SU-DHL-6 (cell line): ENCODE measurements at regions not wholly inside any gene's neighbourhood (a gene's known extent, or its start where the extent isn't known, plus 50 kb on each side); places are given as distances from the start of the nearest gene placed in this dataset.

Experiments used
- H2AFZ ChIP-seq: fragments of 200-600 bp; sonication (generic); 2 replicates; pipeline ENCODE4 v1.6.1; 2014; ENCODE audit warnings: low read depth, mild to moderate bottlenecking, moderate library complexity, mixed read lengths, antibody characterized with exemption, low read length; ENCODE audit not compliant: severe bottlenecking
- H3F3A ChIP-seq: fragments of 200-600 bp; shearing (Covaris generic); 2 replicates; pipeline ENCODE4 v1.6.0; 2016; ENCODE audit warnings: antibody characterized with exemption, mild to moderate bottlenecking; ENCODE audit not compliant: insufficient read depth
- H3K27ac ChIP-seq: fragments of 200-600 bp; sonication (generic); 2 replicates; pipeline ENCODE4 v1.5.1; 2016; ENCODE audit warnings: low read depth, mild to moderate bottlenecking, low read length, moderate library complexity, mixed read lengths
- H3K27me3 ChIP-seq: fragments of 200-600 bp; sonication (generic), shearing (Covaris generic); 2 replicates; pipeline ENCODE4 v1.6.0; 2014; ENCODE audit warnings: mild to moderate bottlenecking, low read length
- H3K36me3 ChIP-seq: fragments of 200-600 bp; sonication (generic); 2 replicates; pipeline ENCODE4 v1.6.1; 2014; ENCODE audit warnings: mild to moderate bottlenecking, low read length, mixed read lengths
- H3K4me2 ChIP-seq: fragments of 300-600, 200-600 bp; shearing (Covaris generic), sonication (generic); 2 replicates; pipeline ENCODE4 v1.6.0; 2014; ENCODE audit warnings: low read length, low read depth, mild to moderate bottlenecking; ENCODE audit not compliant: poor library complexity, severe bottlenecking
- H3K4me3 ChIP-seq: fragments of 200-600 bp; sonication (generic); 2 replicates; pipeline ENCODE4 v1.5.1; 2014; ENCODE audit warnings: antibody characterized with exemption, low read length, mild to moderate bottlenecking, mixed read lengths; ENCODE audit not compliant: insufficient read depth, poor library complexity, severe bottlenecking
- H3K79me2 ChIP-seq: fragments of 200-600 bp; sonication (generic); 2 replicates; pipeline ENCODE4 v1.6.1; 2014; ENCODE audit warnings: mild to moderate bottlenecking, low read length, moderate library complexity; ENCODE audit not compliant: insufficient read depth
- H3K9ac ChIP-seq: fragments of 200-600 bp; sonication (generic); 2 replicates; pipeline ENCODE4 v1.7.0; 2014; ENCODE audit warnings: mild to moderate bottlenecking, low read length
- H3K9me2 ChIP-seq: fragments of 200-600 bp; sonication (generic); replicated peaks from 2 replicates; pipeline ENCODE4 v1.6.1; 2014; ENCODE audit warnings: low read length; ENCODE audit not compliant: insufficient read depth
- H3K9me3 ChIP-seq: fragments of 200-600 bp; sonication (generic); 2 replicates; pipeline ENCODE4 v1.6.1; 2014; ENCODE audit warnings: low read length, mixed read lengths; ENCODE audit not compliant: insufficient read depth
- H4K20me1 ChIP-seq: fragments of 200-600 bp; sonication (generic); 2 replicates; pipeline ENCODE4 v1.6.1; 2014; ENCODE audit warnings: low read depth, mild to moderate bottlenecking, antibody characterized with exemption, low read length, moderate library complexity, mixed read lengths
- EZH2phosphoT487 ChIP-seq: fragments of 200-600 bp; sonication (generic), shearing (Covaris generic); conservative IDR thresholded peaks from 2 replicates; pipeline ENCODE4 v1.6.1; 2018; ENCODE audit warnings: mild to moderate bottlenecking, antibody characterized with exemption, low read length, moderate library complexity, mixed read lengths
- TF ChIP-seq, protein P1 (sequence below): fragments of 200-600 bp; sonication (generic); IDR thresholded peaks from one replicate; pipeline ENCODE4 v1.5.1; 2017; ENCODE audit warnings: antibody characterized with exemption, mild to moderate bottlenecking, low read length, moderate library complexity; ENCODE audit not compliant: insufficient read depth, poor library complexity, severe bottlenecking

DNA sequence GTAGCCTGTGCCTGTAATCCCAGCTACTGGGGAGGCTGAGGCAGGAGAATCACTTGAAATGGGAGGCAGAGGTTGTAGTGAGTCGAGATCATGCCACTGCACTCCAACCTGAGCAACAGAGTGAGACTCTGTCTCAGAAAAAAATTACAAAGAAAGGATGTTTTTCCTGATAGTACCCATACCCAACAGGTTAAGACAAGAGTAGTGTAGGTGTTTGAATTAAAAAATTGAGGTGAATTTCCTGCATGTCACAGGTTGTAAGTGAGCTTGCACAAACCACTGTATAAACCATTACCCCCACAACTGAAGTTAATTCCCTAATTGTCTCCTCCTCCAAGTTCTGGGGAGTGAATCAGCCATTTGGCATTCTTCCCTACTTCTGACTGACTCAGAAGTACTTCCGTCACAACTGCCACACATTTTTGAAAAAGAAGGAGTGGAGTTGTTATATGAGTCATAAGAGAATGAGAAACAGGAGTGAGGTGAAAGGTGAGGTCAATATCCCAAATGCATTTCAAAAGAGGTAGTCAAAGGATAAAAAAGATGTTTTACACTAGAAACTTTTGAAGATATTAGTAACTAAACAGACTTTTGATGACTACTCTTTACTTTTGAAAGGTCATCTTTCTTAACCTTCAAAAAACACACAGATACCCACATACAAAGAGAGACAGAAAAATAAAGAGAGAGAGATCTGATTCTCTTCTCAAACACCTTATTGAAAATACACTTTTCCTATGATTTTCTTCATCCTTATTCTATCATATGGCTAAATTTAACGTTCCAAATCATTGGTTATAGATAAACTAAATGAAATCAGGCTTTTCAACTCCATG is 134.5 kb downstream of the BTC start:
- Histone ChIP-seq H3K4me2 (no peak overlapping the region), H3K27ac (no peak overlapping the region)

DNA sequence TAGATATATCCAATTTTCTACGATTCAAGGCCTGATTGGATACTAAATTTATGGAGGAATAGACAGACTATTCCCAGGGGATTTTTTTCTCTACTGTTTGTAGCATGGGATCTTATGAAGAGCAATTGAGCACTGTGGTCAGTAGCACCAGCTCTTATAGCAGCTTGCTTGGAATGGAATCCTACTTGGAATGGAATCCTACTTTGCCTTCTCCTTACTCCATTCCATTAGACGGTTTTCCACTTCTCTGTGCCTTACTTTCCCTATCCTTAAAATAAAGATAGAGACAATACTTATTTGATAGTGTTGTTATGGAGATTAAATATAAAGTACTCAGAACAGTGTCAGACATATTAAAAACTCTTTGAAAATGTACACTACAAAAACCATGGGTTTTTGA is 133.5 kb downstream of the BTC start:
- H3K79me2 ChIP-seq, result no peaks in the 10 kb centered on the region
- TF ChIP-seq EZH2phosphoT487, result no peak
- TF ChIP-seq, protein P1, sequence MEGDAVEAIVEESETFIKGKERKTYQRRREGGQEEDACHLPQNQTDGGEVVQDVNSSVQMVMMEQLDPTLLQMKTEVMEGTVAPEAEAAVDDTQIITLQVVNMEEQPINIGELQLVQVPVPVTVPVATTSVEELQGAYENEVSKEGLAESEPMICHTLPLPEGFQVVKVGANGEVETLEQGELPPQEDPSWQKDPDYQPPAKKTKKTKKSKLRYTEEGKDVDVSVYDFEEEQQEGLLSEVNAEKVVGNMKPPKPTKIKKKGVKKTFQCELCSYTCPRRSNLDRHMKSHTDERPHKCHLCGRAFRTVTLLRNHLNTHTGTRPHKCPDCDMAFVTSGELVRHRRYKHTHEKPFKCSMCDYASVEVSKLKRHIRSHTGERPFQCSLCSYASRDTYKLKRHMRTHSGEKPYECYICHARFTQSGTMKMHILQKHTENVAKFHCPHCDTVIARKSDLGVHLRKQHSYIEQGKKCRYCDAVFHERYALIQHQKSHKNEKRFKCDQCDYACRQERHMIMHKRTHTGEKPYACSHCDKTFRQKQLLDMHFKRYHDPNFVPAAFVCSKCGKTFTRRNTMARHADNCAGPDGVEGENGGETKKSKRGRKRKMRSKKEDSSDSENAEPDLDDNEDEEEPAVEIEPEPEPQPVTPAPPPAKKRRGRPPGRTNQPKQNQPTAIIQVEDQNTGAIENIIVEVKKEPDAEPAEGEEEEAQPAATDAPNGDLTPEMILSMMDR, result no peak
- H4K20me1 ChIP-seq, result no peaks in the 10 kb centered on the region
- no peak overlapping the region for H2AFZ ChIP-seq
- no peaks in the 10 kb centered on the region for H3K9me2 ChIP-seq
- H3K27me3 ChIP-seq, result no peaks in the 10 kb centered on the region
- H3K9me3 ChIP-seq, result no peaks in the 10 kb centered on the region
- no peak overlapping the region for H3K4me2 ChIP-seq
- no peak overlapping the region for H3K4me3 ChIP-seq
- H3K27ac ChIP-seq, result no peak overlapping the region
- no peaks in the 10 kb centered on the region for H3F3A ChIP-seq
- H3K9ac ChIP-seq, result no peak overlapping the region
- no peaks in the 10 kb centered on the region for H3K36me3 ChIP-seq

More for the DNA sequence above, 134.5 kb downstream of the BTC start:
- no peaks in the 10 kb centered on the region for H4K20me1 ChIP-seq
- no peaks in the 10 kb centered on the region for H3F3A ChIP-seq
- H3K9ac ChIP-seq, result no peak overlapping the region
- no peak overlapping the region for H2AFZ ChIP-seq
- TF ChIP-seq EZH2phosphoT487, result no peak
- TF ChIP-seq, protein P1, result no peak
- no peaks in the 10 kb centered on the region for H3K9me2 ChIP-seq
- no peaks in the 10 kb centered on the region for H3K36me3 ChIP-seq
- H3K79me2 ChIP-seq, result no peaks in the 10 kb centered on the region
- no peaks in the 10 kb centered on the region for H3K9me3 ChIP-seq
- H3K4me3 ChIP-seq, result no peak overlapping the region
- no peaks in the 10 kb centered on the region for H3K27me3 ChIP-seq

DNA sequence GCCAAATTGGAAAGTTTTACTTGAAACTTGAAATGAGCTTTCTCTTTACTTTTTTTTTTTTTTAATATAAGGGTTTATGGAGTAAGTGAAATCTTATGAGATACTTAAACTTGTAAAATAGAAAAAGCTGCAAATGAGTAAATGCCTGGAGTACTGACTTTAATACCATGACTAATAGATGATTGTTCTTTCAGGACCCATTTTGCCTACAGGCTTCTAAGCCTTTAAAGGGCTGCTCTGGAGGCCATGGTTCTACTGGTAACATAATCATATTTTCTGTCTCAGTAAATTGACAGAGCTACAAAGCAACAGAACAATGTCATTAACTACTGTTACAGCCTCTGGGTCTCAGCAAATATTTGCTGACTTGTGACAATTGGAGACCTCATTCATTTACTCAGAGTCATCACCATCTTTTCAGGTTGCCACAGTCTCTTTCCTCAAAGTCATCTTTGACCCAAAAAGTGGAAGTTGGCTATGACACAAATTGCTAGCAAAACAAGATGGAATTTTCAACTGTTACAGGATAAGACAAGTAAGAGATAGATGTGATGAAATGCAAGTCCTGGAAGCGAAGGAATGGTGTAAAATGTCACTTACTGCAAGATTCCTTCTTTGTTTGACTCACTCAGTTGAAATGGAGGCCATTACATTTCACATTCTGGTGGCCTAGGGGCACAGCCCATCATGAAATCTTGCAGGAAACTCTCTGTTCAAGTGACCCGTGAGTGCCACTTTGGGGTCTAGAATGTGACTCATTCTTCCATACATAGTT is 132.7 kb downstream of the BTC start:
- Histone ChIP-seq H2AFZ (no peak overlapping the region), H3K9me3 (no peaks in the 10 kb centered on the region), H3K36me3 (no peaks in the 10 kb centered on the region), H3K27ac (no peak overlapping the region), H3K9me2 (no peaks in the 10 kb centered on the region), H3K9ac (no peak overlapping the region), H3K4me3 (no peak overlapping the region), H3K4me2 (no peak overlapping the region), H3F3A (no peaks in the 10 kb centered on the region), H3K79me2 (no peaks in the 10 kb centered on the region), H3K27me3 (no peaks in the 10 kb centered on the region), H4K20me1 (no peaks in the 10 kb centered on the region)
- TF ChIP-seq EZH2phosphoT487, result no peak
- TF ChIP-seq, protein P1, result no peak
